Right cardiac atrium (tissue), 5 donors: ENCODE measurements at regions not wholly inside any gene's neighbourhood (a gene's known extent, or its start where the extent isn't known, plus 50 kb on each side); places are given as distances from the start of the nearest gene placed in this dataset.

ENCODE experiments used
- ATAC-seq, 2 donors: fragments of 200-7000 bp; cut with Tn5 transposase; one replicate each; pipeline versions ENCODE4 v1.8.0 to v1.9.1; 2020; ENCODE audit warnings: moderate library complexity in 2 of 2, mild to moderate bottlenecking in 1 of 2
- DNase-seq, 3 donors: peaks; one replicate each; pipeline ENCODE4 v3.0.0-alpha.2; 2020
- H3K27ac ChIP-seq: one replicate; pipeline ENCODE4 v1.5.1; 2013; ENCODE audit warnings: mild to moderate bottlenecking, low read length, control low read depth, moderate library complexity
- H3K27me3 ChIP-seq: one replicate; pipeline ENCODE4 v1.6.1; 2013; ENCODE audit not compliant: control insufficient read depth, insufficient read depth
- H3K4me1 ChIP-seq: one replicate; pipeline ENCODE4 v1.6.1; 2013; ENCODE audit warnings: low read length; ENCODE audit not compliant: control insufficient read depth, insufficient read depth
- H3K4me3 ChIP-seq: one replicate; pipeline ENCODE4 v1.5.1; 2013; ENCODE audit warnings: low read length, control low read depth
- H3K9me3 ChIP-seq: one replicate; pipeline ENCODE4 v1.6.1; 2013; ENCODE audit warnings: low read length; ENCODE audit not compliant: control insufficient read depth
- WGBS: extraction: QIAGEN DNeasy Blood & Tissue Kit; methylation state at CpG from one replicate; pipeline ENCODE4 v1.1.7; 2013; 5-methylcytosine and 5-hydroxymethylcytosine counted together
- intact Hi-C, 4 donors: fragments of 100-400 bp; cut with DNase I; formaldehyde crosslinking; loops; one replicate each; pipeline versions ENCODE4 v1.11.0 to v1.14.0; 2022 to 2023
- donor health status: healthy with polysubstance abuse.
- donor health status: DM: no; HTN: yes; CAD: no.
- donor health status: DM: no; HTN: no; CAD: no.
- donor health status: DM: no; HTN: yes; CAD: no; lungs with severe emphysema.
- donor health status: DM: yes; HTN: yes; CAD: no.

DNA sequence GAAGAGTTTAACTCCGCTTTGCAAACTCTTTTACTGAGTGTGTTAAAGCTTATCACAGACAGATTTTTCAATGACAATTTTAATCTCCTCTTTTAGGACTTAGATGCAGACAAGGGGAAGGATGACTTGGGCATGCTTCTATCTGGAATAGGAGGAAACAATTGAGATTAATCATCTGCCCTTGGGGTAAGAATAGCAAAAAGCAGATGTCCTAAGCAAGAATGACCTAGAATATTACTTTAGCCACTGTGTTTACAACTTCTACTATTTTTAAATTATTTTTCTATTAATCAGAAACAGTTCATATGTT lies 569.0 kb upstream of the ADGRL2 start:
- DNase-seq, result no peak
- intact Hi-C loops, result no loop called here
- no peaks in the 10 kb centered on the region for H3K27me3 ChIP-seq
- no peaks in the 10 kb centered on the region for H3K9me3 ChIP-seq
- no peaks in the 10 kb centered on the region for H3K4me1 ChIP-seq
- 36% methylated on average over 1 of the region's 1 CpG for WGBS
- no peak overlapping the region for H3K27ac ChIP-seq
- H3K4me3 ChIP-seq, result peak overlapping the region; percentile 13
- no peak for ATAC-seq

DNA sequence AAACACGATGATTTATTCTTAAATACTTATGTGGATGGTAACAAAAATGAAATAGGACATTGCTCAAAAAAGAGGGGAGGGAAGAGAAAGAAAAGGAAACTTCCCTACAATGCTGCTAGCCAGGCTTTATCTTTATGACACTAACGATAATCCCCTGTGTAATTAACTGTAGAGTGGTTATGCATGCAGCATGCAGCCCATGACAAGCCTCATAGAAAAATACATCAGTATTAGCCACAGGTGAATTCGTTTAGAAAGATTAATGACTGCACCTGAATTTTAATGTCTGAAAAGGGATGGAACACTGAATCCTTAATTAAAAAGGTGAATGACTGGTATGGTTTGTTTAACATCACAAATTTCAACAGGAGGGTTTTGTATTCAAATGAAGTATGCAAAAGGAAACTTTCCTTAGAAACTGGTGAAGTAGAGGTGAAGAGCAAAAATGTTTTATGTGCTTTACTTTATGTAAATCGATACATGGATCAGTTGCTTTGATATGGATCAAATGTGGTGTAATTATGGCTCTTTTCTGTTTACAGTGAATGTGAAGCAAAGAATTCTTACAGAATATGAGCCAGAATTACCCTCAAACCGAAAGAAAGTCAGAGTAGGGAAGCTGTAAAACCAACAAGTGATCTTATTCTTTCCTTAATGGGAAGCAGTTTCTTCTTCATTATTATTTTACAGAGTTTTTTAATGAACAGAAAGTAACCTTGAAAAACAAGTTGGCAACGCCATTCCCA lies 569.6 kb upstream of the ADGRL2 start:
- Histone ChIP-seq H3K27me3 (no peaks in the 10 kb centered on the region), H3K27ac (no peak overlapping the region), H3K9me3 (no peaks in the 10 kb centered on the region), H3K4me1 (no peaks in the 10 kb centered on the region), H3K4me3 (peak overlapping the region; percentile 13)
- DNase-seq (no peak), ATAC-seq (no peak)
- 40% methylated on average over 6 of the region's 6 CpGs for WGBS
- intact Hi-C loops, result no loop called here

DNA sequence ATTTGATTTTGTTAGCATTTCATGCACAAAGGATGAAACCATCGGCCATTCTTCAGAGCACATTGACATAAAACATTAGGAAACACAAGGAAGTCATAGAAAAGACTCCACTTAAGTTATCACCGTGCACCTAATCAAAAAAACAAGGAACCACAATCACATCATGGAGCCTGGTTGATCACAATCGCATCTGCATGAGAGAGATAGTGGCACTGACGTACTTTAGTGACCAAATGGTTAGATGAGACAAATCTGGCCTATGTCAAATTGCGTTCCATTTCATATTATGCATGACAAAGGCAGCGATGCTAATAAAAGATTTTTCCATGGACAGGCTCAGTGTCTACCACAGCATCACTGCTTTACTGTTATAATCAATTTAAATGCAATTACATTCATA lies 571.8 kb upstream of the ADGRL2 start:
- ATAC-seq (no peak), DNase-seq (no peak)
- H3K27me3 ChIP-seq, result no peaks in the 10 kb centered on the region
- intact Hi-C loops, result no loop called here
- no peak overlapping the region for H3K4me3 ChIP-seq
- H3K4me1 ChIP-seq, result no peaks in the 10 kb centered on the region
- no peaks in the 10 kb centered on the region for H3K9me3 ChIP-seq
- WGBS, result 77% methylated on average over 6 of the region's 6 CpGs
- no peak overlapping the region for H3K27ac ChIP-seq

DNA sequence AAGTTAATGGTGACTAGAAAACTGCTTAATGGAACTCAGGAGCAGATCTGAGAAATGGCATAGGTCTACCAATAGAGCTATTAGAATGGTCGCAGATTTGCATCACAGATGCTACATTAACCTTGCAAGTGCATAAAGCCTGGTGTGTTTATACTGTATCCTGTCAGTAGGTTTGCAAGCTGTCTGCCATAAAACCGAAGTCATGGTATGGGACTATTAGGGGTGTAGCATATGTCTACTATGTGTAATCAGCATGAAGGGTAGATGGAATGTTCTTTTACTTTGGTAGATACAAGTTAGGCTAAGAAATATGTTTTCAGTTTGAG lies 574.2 kb upstream of the ADGRL2 start:
- ATAC-seq, result no peak
- H3K4me1 ChIP-seq, result no peaks in the 10 kb centered on the region
- intact Hi-C loops, result no loop called here
- no peak overlapping the region for H3K27ac ChIP-seq
- no peak overlapping the region for H3K4me3 ChIP-seq
- H3K9me3 ChIP-seq, result no peaks in the 10 kb centered on the region
- no peaks in the 10 kb centered on the region for H3K27me3 ChIP-seq
- DNase-seq, result no peak
- 88% methylated on average over 2 of the region's 2 CpGs for WGBS

DNA sequence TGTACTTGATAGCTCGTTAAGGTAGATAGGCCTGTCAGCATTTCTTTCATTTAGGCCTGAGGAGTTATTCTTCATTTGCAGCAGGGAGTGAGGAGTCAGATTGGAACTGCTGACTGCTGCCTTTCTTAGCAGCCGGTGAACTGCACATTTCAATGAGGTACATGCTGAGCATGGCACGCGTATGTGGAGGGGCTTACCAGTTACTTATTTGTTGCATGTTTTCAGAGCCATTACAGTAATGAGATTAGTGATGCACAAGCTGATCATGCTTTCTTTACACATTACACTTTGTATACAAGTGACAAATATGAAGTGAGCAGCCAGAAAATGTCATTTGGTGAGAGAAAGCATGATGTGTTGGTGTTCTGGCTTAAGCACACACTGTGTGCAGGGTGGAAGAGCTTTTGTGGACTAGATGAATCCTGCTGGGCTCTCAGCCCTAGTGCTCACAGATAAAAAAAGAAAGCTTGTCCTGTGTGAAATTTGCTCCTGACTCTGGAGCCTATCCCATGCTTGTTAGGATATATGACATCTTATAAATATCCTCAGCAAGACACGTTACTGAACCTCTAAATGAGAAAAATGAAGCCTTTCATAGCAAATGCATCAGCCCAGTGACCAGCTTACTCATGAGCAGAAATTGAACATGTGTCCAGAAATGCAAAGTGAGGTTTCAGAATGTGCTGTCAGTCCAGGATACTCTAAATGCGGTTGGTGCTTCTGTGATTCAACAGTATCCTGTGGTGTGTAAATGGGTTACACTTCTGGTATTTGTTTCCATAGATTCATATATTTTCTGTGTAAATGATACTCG lies 574.7 kb upstream of the ADGRL2 start:
- intact Hi-C loops, result no loop called here
- ATAC-seq (no peak), DNase-seq (no peak)
- H3K27ac ChIP-seq, result peak overlapping the region; percentile 58
- no peaks in the 10 kb centered on the region for H3K27me3 ChIP-seq
- WGBS, result 78% methylated on average over 7 of the region's 7 CpGs
- H3K4me3 ChIP-seq, result no peak overlapping the region
- no peaks in the 10 kb centered on the region for H3K9me3 ChIP-seq
- no peaks in the 10 kb centered on the region for H3K4me1 ChIP-seq

DNA sequence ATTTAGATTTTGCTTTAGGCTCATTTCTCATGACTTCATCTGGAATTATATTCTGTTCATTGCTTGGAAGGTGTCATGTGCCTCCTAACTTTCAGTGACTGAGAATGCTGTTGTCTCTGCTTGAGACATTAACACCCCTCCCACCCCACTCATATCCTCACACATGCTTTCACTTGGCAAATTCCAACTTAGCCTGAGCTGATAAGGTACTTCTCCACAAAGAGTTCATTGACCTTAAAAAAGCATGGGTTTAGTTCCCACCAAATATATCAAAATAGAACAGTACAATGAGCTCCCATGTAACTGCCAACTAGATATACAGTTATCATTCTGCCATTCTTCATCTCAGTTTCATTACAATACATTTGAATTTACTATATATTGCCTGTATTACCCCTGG lies 576.5 kb upstream of the ADGRL2 start:
- Histone ChIP-seq H3K27ac (no peak overlapping the region), H3K4me1 (no peaks in the 10 kb centered on the region), H3K9me3 (no peaks in the 10 kb centered on the region), H3K27me3 (no peaks in the 10 kb centered on the region), H3K4me3 (no peak overlapping the region)
- intact Hi-C loops, result no loop called here
- DNase-seq, result no peak
- ATAC-seq, result peak; percentile 90 to 94

DNA sequence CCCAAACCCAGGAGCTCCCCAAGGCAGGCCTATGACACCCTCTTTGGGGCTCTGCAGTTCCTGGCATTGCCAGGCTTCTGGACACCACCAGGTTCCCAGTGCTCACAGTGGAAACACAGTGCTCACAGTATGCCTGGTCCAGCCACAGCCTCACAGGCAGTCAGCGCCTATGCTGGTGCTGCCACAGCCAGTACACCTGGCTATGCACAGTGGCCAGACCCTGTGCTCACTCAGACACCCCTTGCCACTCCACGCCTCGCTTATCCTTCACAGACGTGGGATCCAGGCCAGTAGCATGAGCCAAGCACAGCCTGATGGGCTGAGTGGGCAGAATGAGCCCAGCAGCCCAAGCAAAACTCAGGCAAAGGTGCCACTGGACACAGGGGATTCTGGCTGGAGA lies 579.2 kb upstream of the ADGRL2 start:
- DNase-seq (peak; percentile 11 to 66 (median 49)), ATAC-seq (peak; percentile 68 to 80)
- Histone ChIP-seq H3K4me1 (no peaks in the 10 kb centered on the region), H3K4me3 (no peak overlapping the region), H3K27me3 (no peaks in the 10 kb centered on the region), H3K9me3 (no peaks in the 10 kb centered on the region), H3K27ac (no peak overlapping the region)
- WGBS, result 75% methylated on average over 4 of the region's 4 CpGs
- intact Hi-C loops, result no loop called here

DNA sequence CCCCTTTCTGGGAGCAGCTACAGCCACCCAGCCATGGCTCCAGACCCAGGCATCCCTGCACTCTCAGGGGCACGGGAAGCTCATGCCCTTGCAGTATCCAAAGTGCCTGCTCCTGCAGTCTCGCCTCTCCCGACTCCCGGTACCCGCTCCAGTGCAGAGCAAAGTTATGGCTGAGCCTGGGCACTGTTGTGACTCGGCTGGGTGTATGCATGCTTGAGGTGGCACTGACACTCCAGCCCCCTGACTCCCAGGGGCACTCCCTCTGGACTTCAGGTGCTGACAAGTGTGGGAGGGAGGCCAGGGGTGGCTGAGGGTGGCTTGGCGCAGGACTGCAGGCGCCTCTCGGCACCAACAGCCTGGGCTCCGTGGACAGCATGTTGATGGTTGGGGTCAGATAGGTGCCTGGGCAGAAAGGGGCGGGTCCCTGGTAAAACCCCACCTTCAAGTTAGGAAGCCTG lies 580.1 kb upstream of the ADGRL2 start:
- 95% methylated on average over 11 of the region's 11 CpGs for WGBS
- Histone ChIP-seq H3K9me3 (no peaks in the 10 kb centered on the region), H3K4me1 (no peaks in the 10 kb centered on the region), H3K27me3 (no peaks in the 10 kb centered on the region), H3K4me3 (no peak overlapping the region), H3K27ac (no peak overlapping the region)
- intact Hi-C loops, result no loop called here
- peak; percentile 7 to 28 (median 16) for DNase-seq
- peak in 1 of 2 donors; percentile 23 for ATAC-seq

DNA sequence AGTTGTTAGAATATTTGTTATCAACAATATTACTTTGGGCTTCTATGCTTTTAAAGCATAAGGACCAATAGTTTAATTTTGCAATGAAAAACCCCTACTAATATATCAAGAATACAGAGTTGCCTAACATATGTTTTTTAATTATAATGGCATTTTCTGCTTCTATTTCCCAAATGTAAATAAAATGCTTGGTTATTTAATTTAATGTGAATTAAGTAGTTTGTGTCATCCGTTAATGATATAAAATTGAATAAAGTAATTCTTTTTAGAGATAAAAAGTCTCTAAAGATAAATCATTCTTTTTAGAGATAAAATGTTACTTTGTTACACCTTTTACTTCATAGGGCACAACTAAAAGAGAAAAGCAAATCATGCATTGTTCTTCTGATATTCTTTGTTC lies 583.7 kb upstream of the ADGRL2 start:
- DNase-seq (no peak), ATAC-seq (no peak)
- H3K9me3 ChIP-seq, result no peaks in the 10 kb centered on the region
- intact Hi-C loops, result no loop called here
- 82% methylated on average over 1 of the region's 1 CpG for whole genome bisulfite sequencing
- H3K27me3 ChIP-seq, result no peaks in the 10 kb centered on the region
- H3K4me3 ChIP-seq, result no peak overlapping the region
- no peak overlapping the region for H3K27ac ChIP-seq
- no peaks in the 10 kb centered on the region for H3K4me1 ChIP-seq

DNA sequence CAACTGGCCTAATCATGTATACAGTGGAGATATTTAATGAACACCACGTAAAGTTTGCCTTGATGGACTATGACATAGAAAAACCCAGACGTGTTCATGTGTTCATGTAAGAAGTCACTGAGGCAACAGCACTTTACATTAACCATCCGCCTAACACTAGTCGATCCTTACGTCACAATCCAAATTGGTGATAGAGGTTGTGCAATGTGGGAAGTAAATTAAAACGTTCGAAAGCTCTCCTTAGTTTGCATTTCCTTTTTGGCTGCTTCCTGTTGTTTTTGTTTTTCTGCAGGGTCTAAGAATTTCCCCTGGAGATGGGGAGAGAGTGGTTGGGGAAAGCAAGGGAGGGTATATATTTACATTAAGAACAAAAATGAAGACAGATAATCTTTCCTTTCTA lies 587.5 kb upstream of the ADGRL2 start:
- no peak overlapping the region for H3K4me3 ChIP-seq
- no peak for DNase-seq
- whole genome bisulfite sequencing, result 55% methylated on average over 7 of the region's 7 CpGs
- H3K27ac ChIP-seq, result no peak overlapping the region
- intact Hi-C loops, result no loop called here
- no peak for ATAC-seq
- H3K4me1 ChIP-seq, result no peaks in the 10 kb centered on the region
- no peaks in the 10 kb centered on the region for H3K27me3 ChIP-seq
- no peaks in the 10 kb centered on the region for H3K9me3 ChIP-seq

DNA sequence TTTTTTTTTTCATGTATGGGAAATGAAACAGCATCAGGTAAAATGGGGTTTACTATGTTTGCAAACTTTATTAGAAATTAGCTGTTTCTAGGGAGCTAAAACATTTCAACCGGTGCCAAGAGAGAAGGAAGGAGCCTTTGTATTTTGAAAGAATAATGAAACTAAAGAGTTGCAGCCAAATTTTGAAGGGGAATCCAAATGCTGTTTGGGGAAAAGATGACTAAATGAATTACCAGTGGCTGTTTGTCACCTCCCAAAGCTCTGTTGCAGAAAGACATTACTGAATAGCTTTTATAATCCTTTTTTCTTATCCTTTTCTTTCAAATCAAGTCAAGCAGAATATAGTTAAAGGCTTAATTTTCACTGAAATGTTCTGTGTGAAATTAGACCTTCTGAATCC lies 591.3 kb upstream of the ADGRL2 start:
- H3K9me3 ChIP-seq, result no peaks in the 10 kb centered on the region
- ATAC-seq, result no peak
- no peak overlapping the region for H3K4me3 ChIP-seq
- no peaks in the 10 kb centered on the region for H3K4me1 ChIP-seq
- WGBS, result 42% methylated on average over 1 of the region's 1 CpG
- H3K27ac ChIP-seq, result no peak overlapping the region
- intact Hi-C loops, result no loop called here
- H3K27me3 ChIP-seq, result no peaks in the 10 kb centered on the region
- no peak for DNase-seq
